ENCODE measurements at regions not wholly inside any gene's neighbourhood (a gene's known extent, or its start where the extent isn't known, plus 50 kb on each side); places are given as distances from the start of the nearest gene placed in this dataset.
"Not testable (repeated sequence)": the region's sequence is repeated elsewhere in the genome, so short reads cannot be mapped to it uniquely, and the experiment has no call there.

DNA sequence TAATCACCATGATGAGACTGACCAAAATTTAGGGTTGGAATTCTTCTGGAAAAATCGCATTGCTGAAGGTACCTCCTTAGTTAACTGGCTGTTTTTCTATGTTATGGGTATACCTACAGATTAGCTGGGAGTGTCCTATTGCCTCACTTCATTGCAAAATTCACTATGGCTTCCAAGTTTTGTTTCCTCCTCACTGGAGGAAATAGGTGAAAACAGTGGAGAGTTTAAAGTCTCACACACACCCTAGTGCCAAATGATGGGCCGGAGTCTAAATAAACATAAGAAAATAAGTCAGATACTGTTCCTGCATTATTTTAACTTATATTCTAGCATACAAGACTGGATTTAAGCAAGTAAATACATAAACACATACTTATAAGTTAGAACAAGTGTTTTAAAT is 98.2 kb downstream of the AHR start:
- no peak for DNase-seq (ENCODE audit: low read depth)
- in situ Hi-C loops (cut with HindIII; ENCODE audit: low pct_unique_long_range_greater_than_20kb, low sequenced_read_pairs) = no loop called here

DNA sequence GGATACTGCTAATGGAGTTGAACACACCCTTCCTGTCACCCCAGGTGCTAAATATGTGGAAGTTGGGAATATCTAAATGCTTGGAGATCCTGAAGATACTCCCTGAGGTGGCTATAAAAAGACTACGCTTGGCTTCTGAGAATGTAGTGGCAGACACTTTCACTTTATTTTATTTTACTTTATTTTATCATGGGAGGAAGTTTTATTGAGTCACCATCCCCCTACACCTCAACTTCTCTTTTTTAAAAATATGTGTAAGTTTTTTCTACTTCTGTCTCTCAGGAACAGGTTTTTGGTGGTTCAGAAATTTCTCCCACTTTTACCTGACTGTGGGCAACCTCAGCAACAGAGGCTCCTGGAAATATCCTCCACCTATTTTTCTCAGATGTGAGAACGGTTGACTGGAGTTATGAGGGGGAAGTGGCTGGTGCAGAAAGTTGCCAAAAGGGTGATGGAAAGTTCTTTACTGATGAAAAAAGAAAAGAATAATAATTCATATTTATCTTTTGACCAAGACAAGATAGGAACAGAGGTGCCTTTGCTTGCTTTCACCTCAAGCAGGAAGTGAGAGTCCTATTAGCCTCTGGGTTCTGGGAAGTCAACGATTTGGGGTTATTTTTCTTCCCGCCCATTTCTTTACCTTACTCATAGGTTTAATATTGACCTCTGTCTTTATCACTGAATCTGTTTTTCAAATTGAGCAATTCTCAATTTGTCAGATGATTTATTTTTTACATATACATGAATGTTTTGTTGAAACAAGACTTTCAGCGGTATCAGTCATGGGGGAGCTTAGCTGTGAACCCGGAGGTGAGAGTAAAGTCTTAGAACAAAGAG is 103.6 kb downstream of the AHR start:
- in situ Hi-C loops (cut with HindIII; ENCODE audit: low pct_unique_long_range_greater_than_20kb, low sequenced_read_pairs) = no loop called here
- no peak for DNase-seq (ENCODE audit: low read depth)

DNA sequence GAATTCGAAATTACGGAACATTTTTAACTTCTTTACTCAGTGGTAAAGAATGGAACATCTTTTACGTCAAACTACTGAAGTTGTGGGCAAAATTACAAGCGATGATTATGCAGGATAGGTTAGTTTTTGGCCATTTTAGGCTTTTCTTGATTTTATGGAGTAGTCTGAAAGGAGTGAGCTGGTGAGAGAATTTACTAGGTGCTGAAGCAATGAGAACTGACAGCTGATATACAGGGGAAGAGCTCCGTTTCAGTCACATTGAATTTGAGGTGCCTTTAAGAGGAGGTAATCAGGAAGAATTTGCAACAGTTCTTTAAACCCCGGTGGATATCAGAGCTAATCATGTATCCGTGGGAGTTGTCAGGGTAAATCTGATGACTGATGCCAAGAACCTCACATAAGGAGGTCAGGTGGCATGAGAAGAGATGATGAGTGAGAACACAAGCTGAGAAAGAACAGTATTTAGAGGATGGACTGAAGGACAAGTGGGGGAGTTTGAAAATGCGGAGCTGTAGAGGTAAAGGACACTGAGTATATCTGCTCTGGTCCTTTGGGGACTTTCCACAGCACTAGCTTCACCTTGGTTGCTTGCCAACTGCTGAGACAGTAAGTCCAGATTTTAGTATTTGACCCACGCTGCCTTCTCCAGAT is 104.3 kb downstream of the AHR start:
- no peak for DNase-seq (ENCODE audit: low read depth)
- in situ Hi-C loops (cut with HindIII; ENCODE audit: low pct_unique_long_range_greater_than_20kb, low sequenced_read_pairs) = no loop called here

GRCh38 chr7:17404006-17404405 is 105.6 kb downstream of the AHR start:
- no peak for DNase-seq (ENCODE audit: low read depth)
- in situ Hi-C loops (cut with HindIII; ENCODE audit: low pct_unique_long_range_greater_than_20kb, low sequenced_read_pairs) = no loop called here

- peak; percentile 71 for DNase-seq (ENCODE audit: low read depth)
- in situ Hi-C loops (cut with HindIII; ENCODE audit: low pct_unique_long_range_greater_than_20kb, low sequenced_read_pairs) = no loop called here
These were observed 107.3 kb downstream of the AHR start for GRCh38 chr7:17405786-17406185.

GRCh38 chr7:17406738-17407137 is 108.3 kb downstream of the AHR start:
- DNase-seq (ENCODE audit: low read depth) = no peak
- in situ Hi-C loops (cut with HindIII; ENCODE audit: low pct_unique_long_range_greater_than_20kb, low sequenced_read_pairs) = no loop called here

DNA sequence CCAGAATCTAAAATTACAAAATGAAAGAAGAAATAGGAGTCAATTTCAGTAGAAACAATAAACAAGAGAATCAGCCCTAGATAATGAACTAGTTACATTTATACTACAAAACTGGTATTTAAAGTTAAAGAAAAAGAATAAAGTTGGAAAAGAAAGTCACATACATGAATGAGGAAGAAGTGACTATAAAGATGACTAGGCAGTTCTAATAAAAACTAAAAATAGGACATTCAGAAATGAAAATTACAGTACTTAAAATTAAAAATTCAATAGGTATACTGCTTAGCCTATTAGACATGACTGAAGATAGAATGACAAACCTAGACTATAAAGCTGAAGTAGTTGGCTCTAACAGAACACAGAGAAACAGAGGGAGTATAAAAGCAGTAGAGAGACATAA is 108.8 kb downstream of the AHR start:
- in situ Hi-C loops (cut with HindIII; ENCODE audit: low pct_unique_long_range_greater_than_20kb, low sequenced_read_pairs) = no loop called here
- no peak for DNase-seq (ENCODE audit: low read depth)

DNA sequence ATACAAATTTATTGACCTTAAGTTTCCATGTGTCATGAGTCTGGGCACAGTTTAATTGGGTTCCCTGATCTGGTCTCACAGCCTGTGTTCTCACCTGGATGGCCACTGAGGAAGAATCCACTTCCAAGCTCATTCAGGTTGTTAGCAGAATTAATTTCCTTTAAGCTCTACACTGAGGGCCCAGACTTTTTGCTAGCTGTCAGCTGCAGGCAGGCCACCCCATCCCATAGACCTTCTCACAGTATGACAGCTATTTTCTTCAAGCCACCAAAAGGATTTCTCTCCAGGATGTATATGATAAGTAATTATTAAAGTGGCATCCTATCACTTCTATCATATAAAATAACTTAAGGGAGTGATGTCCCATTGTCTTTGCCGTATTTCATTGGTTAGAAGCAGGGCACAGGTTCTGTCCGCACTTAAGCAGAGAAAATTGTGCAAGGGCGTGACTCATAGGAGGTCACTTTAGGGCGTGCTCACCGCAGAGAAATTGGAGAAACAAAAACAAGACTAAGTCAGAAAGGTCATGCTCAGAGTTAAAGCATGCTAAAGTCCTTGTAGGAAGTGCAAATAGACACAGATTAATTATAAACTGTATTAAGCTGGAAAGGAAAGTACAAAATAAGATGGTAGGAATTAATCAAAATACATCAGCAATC is 109.9 kb downstream of the AHR start:
- in situ Hi-C loops (cut with HindIII; ENCODE audit: low pct_unique_long_range_greater_than_20kb, low sequenced_read_pairs) = no loop called here
- DNase-seq (ENCODE audit: low read depth) = peak; percentile 92

GRCh38 chr7:17408904-17409290 is 110.4 kb downstream of the AHR start:
- in situ Hi-C loops (cut with HindIII; ENCODE audit: low pct_unique_long_range_greater_than_20kb, low sequenced_read_pairs) = no loop called here
- no peak for DNase-seq (ENCODE audit: low read depth)

DNA sequence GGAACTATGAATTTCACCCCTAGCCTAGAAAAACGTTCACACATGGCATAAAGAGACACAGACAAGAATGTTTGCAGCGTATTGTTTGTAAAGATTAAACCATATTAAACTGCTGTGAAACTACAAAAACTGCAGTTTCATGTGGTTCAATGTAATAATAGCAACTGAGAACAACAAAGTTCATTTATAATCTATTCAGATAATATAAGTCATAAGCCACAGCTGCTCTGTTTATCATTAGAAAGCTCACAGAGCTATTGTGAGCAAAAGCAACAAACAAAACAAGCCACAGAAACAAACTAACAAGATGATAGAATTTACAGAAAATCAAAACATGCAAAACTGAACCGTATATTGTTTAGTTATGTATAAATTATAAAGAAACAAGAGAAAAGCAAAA is 113.5 kb downstream of the AHR start:
- in situ Hi-C loops (cut with HindIII; ENCODE audit: low pct_unique_long_range_greater_than_20kb, low sequenced_read_pairs) = no loop called here
- no peak for DNase-seq (ENCODE audit: low read depth)

- DNase-seq (ENCODE audit: low read depth) = no peak
- in situ Hi-C loops (cut with HindIII; ENCODE audit: low pct_unique_long_range_greater_than_20kb, low sequenced_read_pairs) = no loop called here
These were observed 114.4 kb downstream of the AHR start for GRCh38 chr7:17412883-17413282.

DNA sequence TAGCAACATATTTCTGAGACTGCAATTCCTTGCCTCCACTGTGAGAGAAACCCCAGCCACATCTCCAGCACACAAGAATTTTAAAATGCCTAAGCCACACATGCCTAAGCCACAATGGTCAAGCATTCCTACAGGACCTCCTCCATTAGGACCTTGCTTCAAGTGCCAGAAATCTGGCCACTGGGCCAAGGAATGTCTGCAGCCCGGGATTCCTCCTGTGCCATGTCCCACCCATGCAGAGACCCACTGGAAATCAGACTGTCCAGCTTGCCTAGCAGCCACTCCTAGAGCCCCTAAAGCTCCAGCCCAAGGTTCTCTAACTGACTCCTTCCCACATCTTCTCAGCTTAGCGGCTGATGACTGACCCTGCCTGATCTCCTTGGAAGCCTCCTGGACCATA is 117.5 kb downstream of the AHR start:
- in situ Hi-C loops (cut with HindIII; ENCODE audit: low pct_unique_long_range_greater_than_20kb, low sequenced_read_pairs) = no loop called here
- no peak for DNase-seq (ENCODE audit: low read depth)

GRCh38 chr7:17420308-17421015 is 122.0 kb downstream of the AHR start:
- in situ Hi-C loops (cut with HindIII; ENCODE audit: low pct_unique_long_range_greater_than_20kb, low sequenced_read_pairs); DNase-seq (ENCODE audit: low read depth): not testable (repeated sequence)

DNA sequence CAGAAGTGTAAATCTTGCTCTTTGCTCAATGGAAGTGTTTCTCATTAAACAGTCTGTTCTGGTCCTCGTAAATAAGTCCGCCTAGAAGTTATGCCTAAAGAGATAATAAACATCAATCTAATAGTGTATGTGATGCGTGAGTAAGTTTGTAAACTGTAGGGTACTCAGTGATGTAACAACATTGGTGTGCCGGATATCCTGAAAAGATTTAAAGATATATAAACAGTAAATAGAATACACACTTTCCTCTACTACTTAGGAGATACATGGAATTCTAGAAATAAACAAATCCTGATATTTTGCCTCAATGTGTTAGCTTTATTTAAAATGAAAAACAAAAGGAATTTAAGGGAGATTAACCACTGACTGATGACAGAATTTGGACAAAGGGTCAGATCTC is 123.5 kb downstream of the AHR start:
- in situ Hi-C loops (cut with HindIII; ENCODE audit: low pct_unique_long_range_greater_than_20kb, low sequenced_read_pairs) = no loop called here
- no peak for DNase-seq (ENCODE audit: low read depth)

DNA sequence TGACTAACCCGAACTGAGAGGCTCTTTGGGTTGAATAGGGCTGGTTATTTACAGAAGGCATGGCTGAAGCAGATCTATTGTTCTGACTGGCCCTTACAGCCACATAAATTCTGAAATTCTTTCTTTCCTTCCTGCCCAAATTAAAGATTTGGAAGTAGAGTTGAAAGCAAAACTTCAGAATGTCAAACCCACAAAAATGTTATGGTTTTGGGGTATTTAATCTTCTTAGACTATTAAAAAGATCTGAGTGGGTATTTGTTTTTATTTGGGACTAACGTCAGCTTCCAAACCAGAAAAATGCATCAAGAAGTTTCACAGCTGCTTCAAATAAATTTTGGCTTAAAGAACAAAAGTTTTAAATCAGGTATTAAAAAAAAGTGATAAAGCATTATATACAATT is 124.5 kb downstream of the AHR start:
- in situ Hi-C loops (cut with HindIII; ENCODE audit: low pct_unique_long_range_greater_than_20kb, low sequenced_read_pairs) = no loop called here
- DNase-seq (ENCODE audit: low read depth) = no peak

GRCh38 chr7:17427924-17428323 is 129.5 kb downstream of the AHR start:
- in situ Hi-C loops (cut with HindIII; ENCODE audit: low pct_unique_long_range_greater_than_20kb, low sequenced_read_pairs) = no loop called here
- peak; percentile 8 for DNase-seq (ENCODE audit: low read depth)

GRCh38 chr7:17429579-17429978 is 131.1 kb downstream of the AHR start:
- in situ Hi-C loops (cut with HindIII; ENCODE audit: low pct_unique_long_range_greater_than_20kb, low sequenced_read_pairs) = no loop called here
- no peak for DNase-seq (ENCODE audit: low read depth)

DNA sequence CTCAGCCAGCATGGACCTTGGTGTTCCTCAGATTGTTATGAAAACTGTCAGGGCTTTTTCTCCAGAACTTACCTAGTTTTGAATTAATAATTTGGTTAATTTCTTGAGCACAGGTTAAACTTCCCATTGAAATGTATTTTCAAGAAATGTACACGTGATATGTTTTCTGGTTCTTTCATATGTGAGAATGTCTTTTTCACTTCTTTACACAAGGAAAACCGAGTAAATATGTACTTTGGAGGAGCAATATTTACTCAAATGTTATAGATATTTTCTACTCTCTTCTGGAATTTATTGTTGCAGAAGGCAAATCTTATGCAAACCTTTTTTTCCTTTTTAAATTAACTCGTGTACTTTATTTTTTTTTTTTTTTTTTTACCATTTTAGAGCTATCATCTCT is 134.3 kb downstream of the AHR start:
- in situ Hi-C loops (cut with HindIII; ENCODE audit: low pct_unique_long_range_greater_than_20kb, low sequenced_read_pairs) = no loop called here
- DNase-seq (ENCODE audit: low read depth) = no peak

GRCh38 chr7:17434191-17434590 is 135.7 kb downstream of the AHR start:
- no peak for DNase-seq (ENCODE audit: low read depth)
- in situ Hi-C loops (cut with HindIII; ENCODE audit: low pct_unique_long_range_greater_than_20kb, low sequenced_read_pairs) = no loop called here
